ENCODE measurements at regions not wholly inside any gene's neighbourhood (a gene's known extent, or its start where the extent isn't known, plus 50 kb on each side); places are given as distances from the start of the nearest gene placed in this dataset.
A peak's percentile ranks its signal among the peaks of the same experiment; 100 is the strongest.

DNA sequence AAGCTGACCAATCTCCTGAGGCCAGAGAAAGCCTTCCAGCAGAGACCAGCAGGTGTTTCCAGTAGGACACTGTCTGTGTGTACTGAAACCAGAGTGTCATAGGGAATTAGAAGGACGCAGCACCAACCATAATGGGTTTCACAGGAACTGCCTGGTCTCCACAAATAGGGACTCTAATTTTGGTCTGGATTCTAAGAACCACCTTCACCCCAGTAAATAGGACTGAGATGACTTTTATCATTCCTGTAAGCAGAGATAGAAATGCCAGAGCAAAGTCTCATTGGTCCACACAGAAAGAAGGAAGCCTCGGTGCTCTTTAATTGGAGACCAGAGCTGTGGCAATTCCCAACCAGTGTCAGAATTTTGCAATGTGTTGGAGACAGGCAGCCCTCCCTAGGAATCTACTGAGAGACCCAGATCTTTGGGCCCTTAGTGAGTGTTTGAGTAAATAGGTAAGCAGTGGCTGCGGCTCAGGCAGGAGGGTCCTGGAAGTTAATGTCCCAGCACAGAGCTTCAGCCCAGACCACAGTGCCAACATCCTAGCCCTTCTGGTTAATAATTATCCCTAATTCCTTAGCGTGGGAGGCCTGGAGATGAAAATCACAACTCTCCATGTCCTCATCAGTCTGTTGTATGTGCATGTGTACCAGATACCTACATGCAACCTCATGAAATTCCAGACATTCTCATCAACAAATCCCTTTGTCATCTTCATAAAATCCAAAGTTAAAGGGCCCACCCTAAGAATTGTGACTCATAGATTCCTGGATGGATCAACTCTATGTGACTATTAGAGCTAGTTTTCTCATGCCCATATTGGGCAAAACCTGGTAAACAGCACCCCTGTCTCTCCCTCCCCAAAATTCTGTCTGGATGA, 81.2 kb downstream of the UNC5CL start:
- H3K4me2 ChIP-seq (ENCODE audit: extremely low read depth, insufficient read depth, low read length), result no peak overlapping the region
- H3K4me1 ChIP-seq (ENCODE audit: control insufficient read depth, extremely low read depth, insufficient read depth, low read length), result peaks cover 11% of the 10 kb centered on the region
- no peak overlapping the region for H2AFZ ChIP-seq (ENCODE audit: low read length)
- no peaks in the 10 kb centered on the region for H3K27me3 ChIP-seq (ENCODE audit: control insufficient read depth, insufficient read depth, low read length)
- H4K20me1 ChIP-seq (ENCODE audit: control insufficient read depth, extremely low read depth, insufficient read depth, low read length), result no peaks in the 10 kb centered on the region
- no peaks in the 10 kb centered on the region for H3K36me3 ChIP-seq (ENCODE audit: control insufficient read depth, insufficient read depth, low read length)
- no peaks in the 10 kb centered on the region for H3K79me2 ChIP-seq (ENCODE audit: control insufficient read depth, insufficient read depth, low read length)
- no peaks in the 10 kb centered on the region for H3K9me3 ChIP-seq (ENCODE audit: control insufficient read depth, insufficient read depth, low read depth, low read length)
- peak; percentile 31 to 94 for DNase-seq (ENCODE audit: low read depth in 2 of 2)
- TF ChIP-seq CTCF (conservative IDR thresholded peaks at IDR 0.05 in 1 of 2, IDR thresholded peaks at IDR 0.05 in 1 of 2; ENCODE audit: low read depth in 1 of 2, low read length in 2 of 2) (no peak), EZH2 (IDR thresholded peaks at IDR 0.05; ENCODE audit: low read length, missing control alignments) (no peak)
- no peak overlapping the region for H3K27ac ChIP-seq (ENCODE audit: insufficient read depth, low read length)
- no peak overlapping the region for H3K4me3 ChIP-seq (replicated peaks in 1 of 4; ENCODE audit: control extremely low read depth in 1 of 4, insufficient read depth in 1 of 4, low read depth in 3 of 4, low read length in 4 of 4)
- H3K9ac ChIP-seq (ENCODE audit: insufficient read depth, low read length), result no peak overlapping the region

GRCh38 chr6:40956936-40957335, 82.1 kb downstream of the UNC5CL start:
- Histone ChIP-seq H3K9me3 (ENCODE audit: control insufficient read depth, insufficient read depth, low read depth, low read length) (no peaks in the 10 kb centered on the region), H3K4me2 (ENCODE audit: extremely low read depth, insufficient read depth, low read length) (no peak overlapping the region), H4K20me1 (ENCODE audit: control insufficient read depth, extremely low read depth, insufficient read depth, low read length) (no peaks in the 10 kb centered on the region), H3K27me3 (ENCODE audit: control insufficient read depth, insufficient read depth, low read length) (no peaks in the 10 kb centered on the region), H2AFZ (ENCODE audit: low read length) (no peak overlapping the region), H3K9ac (ENCODE audit: insufficient read depth, low read length) (no peak overlapping the region), H3K27ac (ENCODE audit: insufficient read depth, low read length) (no peak overlapping the region), H3K4me1 (ENCODE audit: control insufficient read depth, extremely low read depth, insufficient read depth, low read length) (peaks cover 5% of the 10 kb centered on the region), H3K79me2 (ENCODE audit: control insufficient read depth, insufficient read depth, low read length) (no peaks in the 10 kb centered on the region), H3K36me3 (ENCODE audit: control insufficient read depth, insufficient read depth, low read length) (no peaks in the 10 kb centered on the region), H3K4me3 (replicated peaks in 1 of 4; ENCODE audit: control extremely low read depth in 1 of 4, insufficient read depth in 1 of 4, low read depth in 3 of 4, low read length in 4 of 4) (no peak overlapping the region)
- DNase-seq (ENCODE audit: low read depth in 2 of 2), result peak in 1 of 2 donors; percentile 67
- TF ChIP-seq EZH2 (IDR thresholded peaks at IDR 0.05; ENCODE audit: low read length, missing control alignments) (no peak), CTCF (conservative IDR thresholded peaks at IDR 0.05 in 1 of 2, IDR thresholded peaks at IDR 0.05 in 1 of 2; ENCODE audit: low read depth in 1 of 2, low read length in 2 of 2) (no peak)

- TF ChIP-seq EZH2 (IDR thresholded peaks at IDR 0.05; ENCODE audit: low read length, missing control alignments), result no peak
- TF ChIP-seq CTCF (conservative IDR thresholded peaks at IDR 0.05 in 1 of 2, IDR thresholded peaks at IDR 0.05 in 1 of 2; ENCODE audit: low read depth in 1 of 2, low read length in 2 of 2), result no peak
These were observed 83.9 kb downstream of the UNC5CL start for GRCh38 chr6:40955178-40955545.

More at GRCh38 chr6:40955178-40955545, 83.9 kb downstream of the UNC5CL start:
- DNase-seq (ENCODE audit: low read depth in 2 of 2), result no peak
- Histone ChIP-seq H3K9ac (ENCODE audit: insufficient read depth, low read length) (no peak overlapping the region), H3K27me3 (ENCODE audit: control insufficient read depth, insufficient read depth, low read length) (no peaks in the 10 kb centered on the region), H3K36me3 (ENCODE audit: control insufficient read depth, insufficient read depth, low read length) (no peaks in the 10 kb centered on the region), H2AFZ (ENCODE audit: low read length) (no peak overlapping the region), H3K4me2 (ENCODE audit: extremely low read depth, insufficient read depth, low read length) (no peak overlapping the region), H3K79me2 (ENCODE audit: control insufficient read depth, insufficient read depth, low read length) (no peaks in the 10 kb centered on the region), H3K27ac (ENCODE audit: insufficient read depth, low read length) (no peak overlapping the region), H3K4me1 (ENCODE audit: control insufficient read depth, extremely low read depth, insufficient read depth, low read length) (peaks cover 14% of the 10 kb centered on the region), H3K9me3 (ENCODE audit: control insufficient read depth, insufficient read depth, low read depth, low read length) (no peaks in the 10 kb centered on the region), H4K20me1 (ENCODE audit: control insufficient read depth, extremely low read depth, insufficient read depth, low read length) (no peaks in the 10 kb centered on the region), H3K4me3 (replicated peaks in 1 of 4; ENCODE audit: control extremely low read depth in 1 of 4, insufficient read depth in 1 of 4, low read depth in 3 of 4, low read length in 4 of 4) (no peak overlapping the region)

Data from fibroblast of lung (primary cell).